Spleen (tissue), 7 donors: ENCODE measurements at regions not wholly inside any gene's neighbourhood (a gene's known extent, or its start where the extent isn't known, plus 50 kb on each side); places are given as distances from the start of the nearest gene placed in this dataset.

Experiments used
- CTCF ChIP-seq, 11 experiments: fragments of 200-600 bp in 7 of 11; fragments of 450-650 bp in 4 of 11; sonication (generic) in 4 of 11; IDR thresholded peaks in 8 of 11; conservative IDR thresholded peaks in 3 of 11; 1 replicate in 7 of 11; 2 replicates in 4 of 11; pipeline versions ENCODE4 v1.4.0 to v1.8.0; 2016 to 2021; ENCODE audit warnings: antibody characterized with exemption in 11 of 11, inconsistent platforms in 4 of 11, mild to moderate bottlenecking in 1 of 11
- POLR2AphosphoS5 ChIP-seq, 3 donors: sonication (generic); formaldehyde crosslinking; IDR thresholded peaks; one replicate each; pipeline ENCODE4 v1.5.1; 2017; ENCODE audit warnings: antibody characterized with exemption in 3 of 3
- donor health status: DM: no; HTN: no; CAD: no; lungs with moderate emphysema.
- donor health status: DM: no; HTN: no; CAD: no.
- donor health status: DM: no; HTN: no; CAD: no.

DNA sequence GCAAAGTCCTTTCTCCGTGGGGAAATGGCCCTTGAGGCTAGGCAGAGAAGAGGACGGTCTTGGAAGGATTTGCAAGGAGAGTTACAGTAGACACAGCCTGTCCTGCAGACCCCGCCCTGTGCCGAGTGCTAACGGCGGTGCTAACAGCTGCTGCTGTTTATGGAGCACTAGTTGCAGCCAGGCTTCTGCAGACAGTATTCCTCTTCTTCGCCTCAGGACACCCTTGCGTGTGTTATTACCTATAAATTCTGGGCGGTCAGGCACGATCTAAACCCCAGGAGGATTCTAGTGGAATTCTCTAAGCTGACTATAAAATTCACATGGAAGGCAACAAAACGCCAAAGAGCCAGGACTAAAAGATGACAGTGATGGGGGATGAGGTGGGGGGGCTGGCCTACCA lies 139.8 kb downstream of the GLI2 start:
- TF ChIP-seq CTCF (IDR thresholded peaks at IDR 0.05 in 8 of 11, conservative IDR thresholded peaks at IDR 0.05 in 3 of 11) (no peak), POLR2AphosphoS5 (IDR thresholded peaks at IDR 0.05) (no peak)
